ENCODE measurements at regions not wholly inside any gene's neighbourhood (a gene's known extent, or its start where the extent isn't known, plus 50 kb on each side); places are given as distances from the start of the nearest gene placed in this dataset.

DNA sequence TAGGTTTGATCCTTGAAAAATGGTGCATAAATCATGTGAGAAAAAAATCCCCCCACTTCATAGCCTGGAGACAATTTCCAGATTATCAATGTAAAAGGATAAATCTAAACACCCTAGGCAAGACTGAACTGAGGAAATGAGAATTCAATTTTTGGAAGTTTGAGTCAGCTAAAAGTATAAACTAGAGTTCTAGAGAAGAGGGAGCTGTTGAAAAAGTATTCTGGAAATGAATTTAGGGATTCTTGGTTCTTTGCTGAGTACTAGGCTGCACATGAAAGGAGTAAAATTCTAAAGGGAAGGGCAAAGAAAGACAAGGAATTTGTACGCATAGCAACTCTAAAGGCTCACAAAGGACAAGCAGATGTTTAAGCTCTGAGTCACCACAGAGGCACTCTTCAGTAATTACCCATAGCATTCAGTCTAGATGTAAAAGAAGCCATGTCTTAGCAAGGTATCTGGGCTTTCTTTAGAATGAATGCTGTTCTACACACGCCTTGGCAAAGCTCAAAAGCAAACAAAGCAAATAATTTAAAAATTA, 896.5 kb downstream of the PDHA2 start:
- TF ChIP-seq, protein P1, sequence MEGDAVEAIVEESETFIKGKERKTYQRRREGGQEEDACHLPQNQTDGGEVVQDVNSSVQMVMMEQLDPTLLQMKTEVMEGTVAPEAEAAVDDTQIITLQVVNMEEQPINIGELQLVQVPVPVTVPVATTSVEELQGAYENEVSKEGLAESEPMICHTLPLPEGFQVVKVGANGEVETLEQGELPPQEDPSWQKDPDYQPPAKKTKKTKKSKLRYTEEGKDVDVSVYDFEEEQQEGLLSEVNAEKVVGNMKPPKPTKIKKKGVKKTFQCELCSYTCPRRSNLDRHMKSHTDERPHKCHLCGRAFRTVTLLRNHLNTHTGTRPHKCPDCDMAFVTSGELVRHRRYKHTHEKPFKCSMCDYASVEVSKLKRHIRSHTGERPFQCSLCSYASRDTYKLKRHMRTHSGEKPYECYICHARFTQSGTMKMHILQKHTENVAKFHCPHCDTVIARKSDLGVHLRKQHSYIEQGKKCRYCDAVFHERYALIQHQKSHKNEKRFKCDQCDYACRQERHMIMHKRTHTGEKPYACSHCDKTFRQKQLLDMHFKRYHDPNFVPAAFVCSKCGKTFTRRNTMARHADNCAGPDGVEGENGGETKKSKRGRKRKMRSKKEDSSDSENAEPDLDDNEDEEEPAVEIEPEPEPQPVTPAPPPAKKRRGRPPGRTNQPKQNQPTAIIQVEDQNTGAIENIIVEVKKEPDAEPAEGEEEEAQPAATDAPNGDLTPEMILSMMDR (IDR thresholded peaks at IDR 0.05; ENCODE audit: insufficient read depth, low read depth, low read length), result no peak
- no peak for TF ChIP-seq EZH2 (IDR thresholded peaks at IDR 0.05; ENCODE audit: insufficient read depth, low read length)
